OCI-LY7 (cell line): ENCODE measurements at regions not wholly inside any gene's neighbourhood (a gene's known extent, or its start where the extent isn't known, plus 50 kb on each side); places are given as distances from the start of the nearest gene placed in this dataset.

Experiments
- CTCF ChIP-seq: fragments of 200-600 bp; sonication (generic); conservative IDR thresholded peaks from 2 replicates; pipeline ENCODE4 v1.5.1; 2014; ENCODE audit warnings: mild to moderate bottlenecking, antibody characterized with exemption, low read length, moderate library complexity, mixed read lengths
- EZH2phosphoT487 ChIP-seq: fragments of 200-600 bp; sonication (generic); IDR thresholded peaks from 2 replicates; pipeline ENCODE4 v1.6.1; 2018; ENCODE audit warnings: low read depth, borderline replicate concordance, mild to moderate bottlenecking, mixed run types, antibody characterized with exemption, low read length, moderate library complexity, mixed read lengths

- TF ChIP-seq CTCF: no peak
- TF ChIP-seq EZH2phosphoT487: no peak
Observed at GRCh38 chr2:15092691-15093090, 460.2 kb downstream of the LRATD1 start.
